ENCODE measurements at regions not wholly inside any gene's neighbourhood (a gene's known extent, or its start where the extent isn't known, plus 50 kb on each side); places are given as distances from the start of the nearest gene placed in this dataset.

- H3K4me3 Mint-ChIP-seq (ENCODE audit: unreplicated experiment): no peak overlapping the region
- H3K27me3 Mint-ChIP-seq (ENCODE audit: unreplicated experiment): peaks cover under 1% of the 10 kb centered on the region
- TF ChIP-seq CTCF (IDR thresholded peaks at IDR 0.05; ENCODE audit: unreplicated experiment): no peak
- no peaks in the 10 kb centered on the region for H3K4me1 Mint-ChIP-seq (ENCODE audit: unreplicated experiment)
- H3K27ac Mint-ChIP-seq (ENCODE audit: unreplicated experiment): no peak overlapping the region
- no peak for DNase-seq (ENCODE audit: low spot score)
- no peaks in the 10 kb centered on the region for H3K9me3 Mint-ChIP-seq (ENCODE audit: unreplicated experiment)
- no peaks in the 10 kb centered on the region for H3K36me3 Mint-ChIP-seq (ENCODE audit: low read depth, unreplicated experiment)
Observed at GRCh38 chr10:30734901-30735300, 105.3 kb upstream of the LYZL2 start.

- H3K27ac Mint-ChIP-seq (ENCODE audit: unreplicated experiment): no peak overlapping the region
- peaks cover 2% of the 10 kb centered on the region for H3K27me3 Mint-ChIP-seq (ENCODE audit: unreplicated experiment)
- TF ChIP-seq CTCF (IDR thresholded peaks at IDR 0.05; ENCODE audit: unreplicated experiment): no peak
- H3K4me1 Mint-ChIP-seq (ENCODE audit: unreplicated experiment): peaks cover 2% of the 10 kb centered on the region
- no peaks in the 10 kb centered on the region for H3K9me3 Mint-ChIP-seq (ENCODE audit: unreplicated experiment)
- H3K4me3 Mint-ChIP-seq (ENCODE audit: unreplicated experiment): no peak overlapping the region
- no peak for DNase-seq (ENCODE audit: low spot score)
- H3K36me3 Mint-ChIP-seq (ENCODE audit: low read depth, unreplicated experiment): no peaks in the 10 kb centered on the region
Observed at GRCh38 chr10:30732671-30733070, 103.1 kb upstream of the LYZL2 start.

GRCh38 chr10:30731963-30732362 lies 102.4 kb upstream of the LYZL2 start:
- Mint-ChIP-seq H3K27me3 (ENCODE audit: unreplicated experiment) (peaks cover 2% of the 10 kb centered on the region), H3K36me3 (ENCODE audit: low read depth, unreplicated experiment) (no peaks in the 10 kb centered on the region), H3K4me1 (ENCODE audit: unreplicated experiment) (peaks cover 4% of the 10 kb centered on the region), H3K27ac (ENCODE audit: unreplicated experiment) (no peak overlapping the region), H3K9me3 (ENCODE audit: unreplicated experiment) (no peaks in the 10 kb centered on the region), H3K4me3 (ENCODE audit: unreplicated experiment) (no peak overlapping the region)
- no peak for DNase-seq (ENCODE audit: low spot score)
- no peak for TF ChIP-seq CTCF (IDR thresholded peaks at IDR 0.05; ENCODE audit: unreplicated experiment)

- peaks cover 2% of the 10 kb centered on the region for H3K27me3 Mint-ChIP-seq (ENCODE audit: unreplicated experiment)
- peaks cover 14% of the 10 kb centered on the region for H3K4me1 Mint-ChIP-seq (ENCODE audit: unreplicated experiment)
- no peak for TF ChIP-seq CTCF (IDR thresholded peaks at IDR 0.05; ENCODE audit: unreplicated experiment)
- no peak for DNase-seq (ENCODE audit: low spot score)
- H3K27ac Mint-ChIP-seq (ENCODE audit: unreplicated experiment): no peak overlapping the region
- H3K9me3 Mint-ChIP-seq (ENCODE audit: unreplicated experiment): no peaks in the 10 kb centered on the region
- no peak overlapping the region for H3K4me3 Mint-ChIP-seq (ENCODE audit: unreplicated experiment)
- no peaks in the 10 kb centered on the region for H3K36me3 Mint-ChIP-seq (ENCODE audit: low read depth, unreplicated experiment)
Observed at GRCh38 chr10:30730306-30730705, 100.8 kb upstream of the LYZL2 start.

GRCh38 chr10:30728766-30729165 lies 99.2 kb upstream of the LYZL2 start:
- H3K4me1 Mint-ChIP-seq (ENCODE audit: unreplicated experiment): peaks cover 25% of the 10 kb centered on the region
- peaks cover 3% of the 10 kb centered on the region for H3K27me3 Mint-ChIP-seq (ENCODE audit: unreplicated experiment)
- no peak overlapping the region for H3K4me3 Mint-ChIP-seq (ENCODE audit: unreplicated experiment)
- no peak for TF ChIP-seq CTCF (IDR thresholded peaks at IDR 0.05; ENCODE audit: unreplicated experiment)
- no peak overlapping the region for H3K27ac Mint-ChIP-seq (ENCODE audit: unreplicated experiment)
- H3K9me3 Mint-ChIP-seq (ENCODE audit: unreplicated experiment): no peaks in the 10 kb centered on the region
- H3K36me3 Mint-ChIP-seq (ENCODE audit: low read depth, unreplicated experiment): no peaks in the 10 kb centered on the region
- no peak for DNase-seq (ENCODE audit: low spot score)

Measured in endothelial cell (in vitro differentiated cells).